Fibroblast of skin of left biceps (primary cell): ENCODE measurements at regions not wholly inside any gene's neighbourhood (a gene's known extent, or its start where the extent isn't known, plus 50 kb on each side); places are given as distances from the start of the nearest gene placed in this dataset.
A peak's percentile ranks its signal among the peaks of the same experiment; 100 is the strongest.

Experiments
- DNase-seq, 2 experiments: peaks; one replicate each; pipeline ENCODE4 v3.0.0-alpha.2; 2013; ENCODE audit warnings: low read depth in 2 of 2

- no peak for DNase-seq
Observed at GRCh38 chr5:14017904-14018303, 73.4 kb upstream of the DNAH5 start.

DNA sequence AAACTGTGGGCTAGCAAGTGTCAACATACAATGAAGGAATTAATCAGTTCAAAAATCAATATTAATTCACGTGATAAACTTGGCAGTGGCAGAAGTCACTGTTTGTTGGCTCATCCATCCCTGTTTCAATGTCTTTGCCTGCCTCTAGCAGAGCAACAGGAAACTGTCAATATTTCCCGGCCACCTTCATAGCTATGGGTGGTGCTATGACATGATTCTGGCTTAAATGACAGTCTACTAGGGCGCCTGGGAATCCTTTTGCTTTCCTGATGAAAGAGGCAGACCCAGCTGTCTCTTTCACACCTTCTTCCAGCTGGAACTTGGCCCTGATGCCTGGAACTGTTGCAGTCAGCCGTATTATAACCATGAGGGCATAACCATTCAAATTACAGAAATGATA is 72.1 kb upstream of the DNAH5 start:
- no peak for DNase-seq

DNA sequence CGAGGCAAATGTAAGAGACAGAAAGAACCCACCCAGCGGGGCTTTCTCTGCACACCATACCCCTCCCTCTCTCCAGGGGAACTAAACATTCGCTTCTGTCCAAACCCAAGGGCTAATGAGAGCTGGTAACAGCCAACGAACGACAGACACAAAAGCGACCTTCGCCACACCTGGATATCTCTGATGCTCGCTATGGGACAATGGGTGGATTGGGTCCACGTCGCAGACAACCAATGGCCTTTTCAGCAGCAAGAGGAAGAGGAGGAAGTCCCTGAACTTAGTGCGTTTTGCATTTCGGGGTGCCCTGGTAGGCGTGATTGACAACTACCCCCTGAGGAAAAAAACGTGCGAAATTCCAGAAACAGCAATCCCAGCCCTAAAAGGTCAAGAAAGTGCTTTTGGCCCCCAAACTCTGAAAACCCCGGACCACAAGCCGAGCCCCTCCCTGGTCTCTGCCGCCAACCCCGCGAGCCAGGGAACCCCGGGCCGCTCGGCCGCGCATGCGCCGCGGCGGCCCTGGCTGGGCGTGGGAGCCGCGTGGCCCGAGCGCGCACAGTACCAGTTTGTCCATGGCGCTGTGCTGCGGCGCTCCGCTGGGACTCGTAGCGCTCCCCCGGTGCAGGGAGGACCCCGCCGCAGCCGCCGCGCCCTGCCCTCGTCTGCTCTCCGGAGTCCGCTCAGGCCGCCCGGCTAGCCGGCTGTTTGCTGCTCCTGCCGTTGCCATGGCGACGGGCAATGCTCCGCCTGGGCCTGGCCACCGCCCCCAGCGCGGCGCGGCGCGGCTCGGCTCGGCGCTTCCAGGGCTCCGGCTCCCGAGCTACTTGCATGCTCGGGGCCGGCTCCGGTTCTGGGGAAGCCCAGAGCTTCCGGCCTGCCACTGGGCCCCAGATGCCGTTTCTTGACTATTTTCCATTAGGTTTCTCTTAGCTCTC is 66.9 kb upstream of the DNAH5 start:
- DNase-seq = peak; percentile 62

DNA sequence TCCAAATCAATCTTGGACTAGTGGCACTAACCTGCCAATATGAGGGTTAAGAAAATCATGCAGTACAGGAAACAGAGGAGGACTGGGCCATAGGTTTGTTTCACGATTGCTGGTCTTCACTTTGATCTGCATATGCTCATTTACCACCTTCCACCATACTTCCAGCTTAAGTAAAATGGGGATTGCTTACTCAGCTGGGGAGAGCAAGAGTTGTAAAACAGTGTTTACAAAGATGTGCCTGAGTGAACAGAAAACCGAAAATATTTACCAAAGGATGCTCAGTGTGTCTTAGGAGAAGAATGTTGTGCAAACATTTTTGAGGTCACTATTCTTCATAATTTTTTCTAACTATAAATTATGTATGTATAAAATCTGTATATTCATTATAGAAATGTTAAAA is 65.1 kb upstream of the DNAH5 start:
- no peak for DNase-seq

DNA sequence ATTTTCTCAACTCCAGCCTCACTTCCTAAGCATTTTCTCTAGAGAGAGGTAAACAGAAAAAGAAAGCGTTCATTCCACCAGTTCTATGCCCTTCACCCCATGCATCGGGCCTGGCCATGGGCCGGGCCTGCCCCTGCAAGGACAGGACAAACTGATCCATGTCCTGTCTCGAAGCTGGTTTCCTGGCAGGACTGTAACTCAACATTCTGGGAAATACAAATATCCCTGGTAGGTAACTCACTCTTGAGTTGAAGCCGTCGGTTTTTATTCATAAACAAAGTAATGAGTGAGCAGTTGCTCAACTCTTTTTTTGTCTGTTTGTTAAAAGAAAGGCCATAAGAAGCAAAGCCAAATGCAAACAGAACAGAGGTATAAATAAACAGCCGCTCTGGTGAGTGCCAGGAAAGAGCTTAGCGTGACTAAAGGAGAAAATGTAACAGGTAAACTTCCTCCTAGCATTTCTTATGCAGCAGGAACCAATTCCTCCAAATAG is 64.4 kb upstream of the DNAH5 start:
- DNase-seq = no peak

DNA sequence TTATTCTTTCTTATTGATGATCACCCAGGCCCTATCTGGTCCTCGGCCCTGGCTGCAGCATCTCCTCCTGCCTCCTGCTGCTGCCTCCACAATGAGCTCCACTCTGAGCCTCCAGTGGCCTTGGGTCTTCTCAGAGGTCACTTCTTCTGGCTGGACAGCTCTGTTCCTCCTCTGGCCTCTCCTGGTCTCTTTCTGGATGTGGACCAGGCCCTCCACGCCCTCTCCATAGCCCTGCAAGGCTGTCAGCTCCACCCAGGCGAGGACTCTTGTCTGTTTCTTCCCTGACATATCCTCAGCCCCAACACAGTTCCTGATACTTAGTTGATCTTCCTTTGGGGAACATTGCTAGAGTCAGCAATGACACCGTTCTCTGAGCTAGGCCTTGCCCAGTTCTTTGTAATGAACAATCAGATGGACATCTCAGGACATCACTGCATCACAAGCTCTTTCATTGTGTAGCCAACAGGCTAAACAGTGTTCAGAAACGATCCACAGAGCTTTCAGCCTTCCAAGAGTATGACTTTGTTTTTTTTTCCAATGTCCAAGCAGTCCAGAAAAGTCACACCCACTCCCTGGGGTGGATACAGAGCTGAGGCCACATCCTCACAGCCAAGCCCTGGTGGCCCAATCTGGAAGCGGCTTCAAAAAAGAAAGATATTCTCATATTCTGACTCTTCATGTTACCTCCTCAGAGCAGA is 62.5 kb upstream of the DNAH5 start:
- no peak for DNase-seq

GRCh38 chr5:14004598-14005394 is 60.3 kb upstream of the DNAH5 start:
- peak in 1 of 2 experiments; percentile 29 for DNase-seq

GRCh38 chr5:14003936-14004335 is 59.4 kb upstream of the DNAH5 start:
- DNase-seq = no peak

GRCh38 chr5:14003513-14003912 is 59.0 kb upstream of the DNAH5 start:
- no peak for DNase-seq

GRCh38 chr5:13998254-13998653 is 53.8 kb upstream of the DNAH5 start:
- no peak for DNase-seq

- DNase-seq = no peak
Observed at GRCh38 chr5:13997514-13997913, 53.0 kb upstream of the DNAH5 start.

DNA sequence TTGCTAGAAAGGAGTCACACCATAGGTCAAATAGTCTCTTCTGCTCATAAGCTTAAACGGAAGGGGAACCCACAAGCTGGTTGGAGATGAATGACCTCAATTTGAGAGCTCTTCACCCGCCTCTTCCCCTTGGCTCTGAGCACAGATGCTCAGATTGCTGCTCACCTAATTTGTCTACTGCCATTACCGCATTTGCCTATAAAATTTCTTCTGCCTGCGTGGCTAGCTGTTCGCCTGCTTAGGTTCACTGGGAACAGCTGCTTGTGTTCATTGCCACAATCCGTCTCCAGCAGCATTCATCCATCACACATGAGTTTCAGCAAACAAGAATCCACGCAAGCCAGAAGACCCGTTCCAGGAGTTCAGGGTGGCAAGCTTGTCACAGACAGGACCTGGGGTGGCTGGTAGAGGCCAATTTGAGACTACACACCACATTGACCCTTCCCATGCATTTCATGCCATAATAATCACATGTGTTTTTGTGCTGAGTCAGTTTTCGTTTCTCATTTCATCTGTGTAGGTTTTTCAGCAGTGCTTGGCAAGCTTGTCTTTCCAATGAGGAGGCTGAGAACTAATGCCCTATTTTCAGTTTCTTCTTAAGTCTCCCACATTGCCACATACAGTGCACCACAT is 50.2 kb upstream of the DNAH5 start:
- no peak for DNase-seq
